ENCODE measurements at regions not wholly inside any gene's neighbourhood (a gene's known extent, or its start where the extent isn't known, plus 50 kb on each side); places are given as distances from the start of the nearest gene placed in this dataset.
"Not testable (repeated sequence)": the region's sequence is repeated elsewhere in the genome, so short reads cannot be mapped to it uniquely, and the experiment has no call there.

GRCh38 chrX:93346309-93346708, 327.1 kb downstream of the NAP1L3 start:
- intact Hi-C loops (cut with DNase I) = no loop called here
- ATAC-seq = no peak
- DNase-seq = no peak
- no peaks in the 10 kb centered on the region for H3K4me1 ChIP-seq (ENCODE audit: control insufficient read depth, insufficient read depth, low read length)
- H3K4me3 ChIP-seq (ENCODE audit: low read length) = no peak overlapping the region
- H3K27me3 ChIP-seq (ENCODE audit: control insufficient read depth, insufficient read depth) = no peaks in the 10 kb centered on the region
- WGBS = 61% methylated on average over 3 of the region's 3 CpGs
- H3K9me3 ChIP-seq (ENCODE audit: control insufficient read depth, low read length) = no peaks in the 10 kb centered on the region
- no peak overlapping the region for H3K27ac ChIP-seq (ENCODE audit: low read length)

GRCh38 chrX:93344287-93344686, 329.1 kb downstream of the NAP1L3 start:
- H3K27me3 ChIP-seq (ENCODE audit: control insufficient read depth, insufficient read depth); H3K9me3 ChIP-seq (ENCODE audit: control insufficient read depth, low read length); H3K4me1 ChIP-seq (ENCODE audit: control insufficient read depth, insufficient read depth, low read length); H3K27ac ChIP-seq (ENCODE audit: low read length); intact Hi-C loops (cut with DNase I); ATAC-seq; DNase-seq; H3K4me3 ChIP-seq (ENCODE audit: low read length): not testable (repeated sequence)
- WGBS = 87% methylated on average over 2 of the region's 2 CpGs

- intact Hi-C loops (cut with DNase I) = no loop called here
- DNase-seq = no peak
- no peaks in the 10 kb centered on the region for H3K27me3 ChIP-seq (ENCODE audit: control insufficient read depth, insufficient read depth)
These were observed 341.0 kb downstream of the NAP1L3 start for GRCh38 chrX:93332329-93332728.

GRCh38 chrX:93322110-93322509, 351.3 kb downstream of the NAP1L3 start:
- ATAC-seq = no peak
- H3K27ac ChIP-seq (ENCODE audit: low read length) = no peak overlapping the region
- H3K4me1 ChIP-seq (ENCODE audit: control insufficient read depth, insufficient read depth, low read length) = no peaks in the 10 kb centered on the region
- intact Hi-C loops (cut with DNase I) = no loop called here
- H3K9me3 ChIP-seq (ENCODE audit: control insufficient read depth, low read length) = no peaks in the 10 kb centered on the region
- no peaks in the 10 kb centered on the region for H3K27me3 ChIP-seq (ENCODE audit: control insufficient read depth, insufficient read depth)
- 43% methylated on average over 3 of the region's 3 CpGs for WGBS
- no peak for DNase-seq
- no peak overlapping the region for H3K4me3 ChIP-seq (ENCODE audit: low read length)

More at GRCh38 chrX:93332329-93332728, 341.0 kb downstream of the NAP1L3 start:
- Histone ChIP-seq H3K9me3 (ENCODE audit: control insufficient read depth, low read length) (no peaks in the 10 kb centered on the region), H3K27ac (ENCODE audit: low read length) (no peak overlapping the region), H3K4me1 (ENCODE audit: control insufficient read depth, insufficient read depth, low read length) (no peaks in the 10 kb centered on the region), H3K4me3 (ENCODE audit: low read length) (no peak overlapping the region)
- no peak for ATAC-seq
- 37% methylated on average over 2 of the region's 2 CpGs for WGBS

GRCh38 chrX:93319609-93320008, 353.8 kb downstream of the NAP1L3 start:
- intact Hi-C loops (cut with DNase I) = no loop called here
- WGBS = 53% methylated on average over 5 of the region's 5 CpGs
- DNase-seq (peak in 1 of 3 donors; percentile 5), ATAC-seq (no peak)
- Histone ChIP-seq H3K27me3 (ENCODE audit: control insufficient read depth, insufficient read depth) (no peaks in the 10 kb centered on the region), H3K4me3 (ENCODE audit: low read length) (no peak overlapping the region), H3K9me3 (ENCODE audit: control insufficient read depth, low read length) (no peaks in the 10 kb centered on the region), H3K4me1 (ENCODE audit: control insufficient read depth, insufficient read depth, low read length) (no peaks in the 10 kb centered on the region), H3K27ac (ENCODE audit: low read length) (no peak overlapping the region)
